ENCODE measurements at regions not wholly inside any gene's neighbourhood (a gene's known extent, or its start where the extent isn't known, plus 50 kb on each side); places are given as distances from the start of the nearest gene placed in this dataset.

DNA sequence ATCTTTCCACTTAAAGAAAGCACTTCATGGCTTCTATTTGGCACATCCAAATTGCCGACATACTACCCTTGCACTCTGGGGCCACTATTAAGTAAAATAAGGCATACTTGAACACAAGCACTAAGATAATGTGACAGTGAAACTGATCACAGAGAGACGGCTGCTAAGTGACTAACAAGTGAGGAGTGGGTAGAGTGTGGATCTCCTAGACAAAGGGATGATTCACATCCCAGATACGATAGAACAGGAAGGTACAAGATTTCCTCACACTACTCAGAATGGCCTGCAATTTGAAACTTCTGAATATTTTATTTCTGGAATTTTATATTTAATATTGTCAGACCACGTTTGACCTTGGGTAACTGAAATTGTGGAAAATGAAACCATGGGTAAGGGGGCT lies 1721.8 kb upstream of the SPRY2 start:
- TF ChIP-seq, protein P1, sequence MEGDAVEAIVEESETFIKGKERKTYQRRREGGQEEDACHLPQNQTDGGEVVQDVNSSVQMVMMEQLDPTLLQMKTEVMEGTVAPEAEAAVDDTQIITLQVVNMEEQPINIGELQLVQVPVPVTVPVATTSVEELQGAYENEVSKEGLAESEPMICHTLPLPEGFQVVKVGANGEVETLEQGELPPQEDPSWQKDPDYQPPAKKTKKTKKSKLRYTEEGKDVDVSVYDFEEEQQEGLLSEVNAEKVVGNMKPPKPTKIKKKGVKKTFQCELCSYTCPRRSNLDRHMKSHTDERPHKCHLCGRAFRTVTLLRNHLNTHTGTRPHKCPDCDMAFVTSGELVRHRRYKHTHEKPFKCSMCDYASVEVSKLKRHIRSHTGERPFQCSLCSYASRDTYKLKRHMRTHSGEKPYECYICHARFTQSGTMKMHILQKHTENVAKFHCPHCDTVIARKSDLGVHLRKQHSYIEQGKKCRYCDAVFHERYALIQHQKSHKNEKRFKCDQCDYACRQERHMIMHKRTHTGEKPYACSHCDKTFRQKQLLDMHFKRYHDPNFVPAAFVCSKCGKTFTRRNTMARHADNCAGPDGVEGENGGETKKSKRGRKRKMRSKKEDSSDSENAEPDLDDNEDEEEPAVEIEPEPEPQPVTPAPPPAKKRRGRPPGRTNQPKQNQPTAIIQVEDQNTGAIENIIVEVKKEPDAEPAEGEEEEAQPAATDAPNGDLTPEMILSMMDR (IDR thresholded peaks at IDR 0.05): no peak
- no peak for TF ChIP-seq POLR2A (IDR thresholded peaks at IDR 0.05)
